ENCODE measurements at regions not wholly inside any gene's neighbourhood (a gene's known extent, or its start where the extent isn't known, plus 50 kb on each side); places are given as distances from the start of the nearest gene placed in this dataset.

GRCh38 chr14:97506626-97507025, 709.4 kb downstream of the VRK1 start:
- no peak for TF ChIP-seq POLR2A (IDR thresholded peaks at IDR 0.05; ENCODE audit: low read length)
- no peak for TF ChIP-seq GATA1 (IDR thresholded peaks at IDR 0.05; ENCODE audit: low read depth, low read length)

Measured in erythroblast (primary cell).